ENCODE measurements at regions not wholly inside any gene's neighbourhood (a gene's known extent, or its start where the extent isn't known, plus 50 kb on each side); places are given as distances from the start of the nearest gene placed in this dataset.

DNA sequence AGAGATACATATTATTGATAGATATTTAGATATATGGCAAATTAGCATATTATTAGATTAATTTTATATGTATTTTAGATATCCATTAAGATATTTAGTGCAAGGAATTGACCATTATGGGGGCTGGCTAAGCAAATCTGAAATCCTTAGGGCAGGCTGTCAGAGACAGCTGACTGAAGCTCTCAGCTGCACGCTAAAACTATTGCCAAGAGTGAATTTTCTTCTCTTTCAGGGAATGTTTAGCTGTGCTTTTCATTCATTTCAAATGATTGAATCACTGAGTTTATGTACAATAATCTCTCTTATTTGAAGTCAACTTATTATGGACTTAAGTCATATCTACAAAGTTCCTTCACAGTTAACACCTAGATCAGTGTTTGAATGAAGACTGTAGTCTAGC, 566.5 kb downstream of the LRFN5 start:
- no peak for DNase-seq

DNA sequence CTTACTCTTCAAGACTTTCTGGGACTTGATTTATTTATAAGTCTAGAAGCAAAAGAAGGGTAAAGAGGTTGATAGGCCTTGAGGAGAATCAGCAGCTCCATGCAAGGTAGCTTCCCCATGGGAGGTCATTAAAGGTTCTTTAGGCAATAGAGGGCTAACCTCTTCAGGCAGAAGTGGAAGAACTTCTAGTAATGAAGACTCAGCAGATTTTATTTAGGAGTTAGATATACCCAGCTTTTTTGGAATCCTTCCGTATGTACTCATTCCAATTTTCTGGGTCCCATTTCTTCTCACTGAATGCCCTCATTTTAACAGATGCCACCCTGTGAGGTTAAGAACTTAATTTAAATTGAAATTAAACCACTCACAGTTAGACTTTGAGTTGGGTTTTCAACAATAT, 565.6 kb downstream of the LRFN5 start:
- DNase-seq, result no peak

DNA sequence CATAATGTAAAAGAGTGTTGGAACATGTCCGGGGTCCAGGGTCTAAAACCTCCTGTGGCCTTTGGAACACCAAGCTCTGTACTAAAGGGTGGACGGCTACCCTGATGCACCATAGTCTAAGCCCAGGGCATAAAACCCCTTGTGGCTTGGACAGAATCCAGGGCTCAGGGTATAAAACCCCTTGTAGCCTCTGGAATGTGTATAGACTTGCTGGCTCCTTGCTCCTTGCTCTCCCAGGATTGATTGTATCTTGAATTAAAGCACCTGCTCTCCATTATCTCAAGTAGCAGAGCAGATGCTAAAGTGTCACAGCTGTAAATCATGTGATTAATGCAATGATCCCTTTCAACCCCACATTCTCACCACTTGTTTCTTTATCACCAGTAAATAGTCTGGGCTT, 556.5 kb downstream of the LRFN5 start:
- no peak for DNase-seq

DNA sequence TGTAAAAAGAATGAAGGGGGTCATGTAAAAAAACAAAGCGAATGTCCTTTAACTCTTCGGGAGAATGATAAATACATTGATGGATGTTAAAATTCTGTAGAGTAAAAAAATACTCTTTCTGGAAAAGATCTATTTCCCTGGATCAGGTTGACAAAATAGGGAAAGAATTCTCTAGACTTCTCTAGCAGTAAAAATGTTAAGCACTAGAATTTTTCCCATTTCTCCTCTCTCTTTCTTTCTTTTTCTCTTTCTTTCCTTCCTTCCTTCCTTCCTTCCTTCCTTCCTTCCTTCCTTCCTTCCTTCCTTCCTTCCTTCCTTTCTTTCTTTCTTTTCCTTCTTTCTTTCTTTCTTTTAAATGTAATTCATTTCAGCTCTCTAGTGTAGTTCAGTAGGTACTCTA, 552.5 kb downstream of the LRFN5 start:
- DNase-seq, result no peak

DNA sequence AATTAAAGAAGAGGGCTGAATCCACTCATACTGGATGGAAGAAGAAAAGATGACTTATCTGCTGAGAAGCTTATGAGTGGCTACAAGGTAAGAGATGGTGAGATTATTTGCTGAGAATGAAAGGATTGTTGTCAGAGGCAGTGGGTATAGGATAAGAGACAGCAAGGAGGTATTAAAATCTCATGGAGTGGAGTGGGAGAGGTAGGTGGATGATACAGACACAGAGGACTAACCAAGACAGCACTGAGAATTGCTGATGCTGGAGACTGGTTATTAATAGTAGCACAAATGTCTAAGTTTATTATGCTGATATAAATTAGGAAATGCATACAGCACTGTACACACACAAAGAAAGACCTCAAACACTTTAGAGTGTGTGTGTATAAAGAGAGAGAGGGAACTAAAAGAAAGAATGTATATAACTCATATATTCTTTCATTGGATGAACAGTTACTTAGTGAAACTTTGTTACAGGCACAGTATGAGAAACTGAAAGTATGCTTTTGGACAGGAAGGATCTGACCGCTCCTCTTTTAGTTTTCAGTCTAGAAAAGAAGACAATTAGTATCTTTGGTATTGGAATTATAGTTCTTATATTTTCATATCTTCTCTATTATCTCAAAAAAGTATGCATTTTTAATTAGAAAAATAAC, 543.1 kb downstream of the LRFN5 start:
- DNase-seq, result no peak

DNA sequence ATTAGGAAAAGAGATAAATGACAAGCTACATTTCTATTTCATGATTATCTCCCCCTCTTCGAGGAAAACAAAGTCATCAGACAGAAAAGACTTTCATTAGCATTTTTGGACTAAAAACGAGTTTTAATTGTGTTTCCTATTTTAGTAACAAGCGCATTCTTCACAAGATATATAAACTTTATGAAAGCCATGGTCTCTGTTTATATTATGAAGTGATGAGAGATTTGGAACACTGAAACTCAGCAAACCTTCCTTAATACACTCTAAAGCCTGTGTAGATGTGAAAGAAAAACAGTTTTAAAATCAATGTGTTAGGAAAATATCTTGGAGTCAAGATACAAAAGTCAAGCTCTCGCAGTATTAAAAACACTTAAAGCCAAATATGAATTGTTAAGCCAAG, 539.1 kb downstream of the LRFN5 start:
- DNase-seq, result no peak

DNA sequence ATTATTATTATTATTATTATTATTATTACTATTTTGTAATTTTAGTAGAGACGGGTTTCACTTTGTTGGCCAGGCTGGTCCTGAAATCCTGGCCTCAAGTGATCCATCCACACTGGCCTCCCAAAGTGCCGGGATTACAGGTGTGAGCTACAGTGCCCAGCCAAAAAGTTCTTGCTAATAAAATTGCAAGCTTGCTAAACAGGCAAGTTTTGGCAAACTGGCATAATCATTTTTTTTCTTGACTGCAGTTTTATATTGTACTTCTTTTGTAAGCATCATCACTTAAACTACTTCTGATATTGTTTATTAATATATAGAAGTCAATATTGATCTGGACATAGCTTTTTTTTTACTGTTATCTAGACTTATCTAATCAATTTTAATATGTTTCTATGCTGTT, 536.4 kb downstream of the LRFN5 start:
- DNase-seq, result no peak

DNA sequence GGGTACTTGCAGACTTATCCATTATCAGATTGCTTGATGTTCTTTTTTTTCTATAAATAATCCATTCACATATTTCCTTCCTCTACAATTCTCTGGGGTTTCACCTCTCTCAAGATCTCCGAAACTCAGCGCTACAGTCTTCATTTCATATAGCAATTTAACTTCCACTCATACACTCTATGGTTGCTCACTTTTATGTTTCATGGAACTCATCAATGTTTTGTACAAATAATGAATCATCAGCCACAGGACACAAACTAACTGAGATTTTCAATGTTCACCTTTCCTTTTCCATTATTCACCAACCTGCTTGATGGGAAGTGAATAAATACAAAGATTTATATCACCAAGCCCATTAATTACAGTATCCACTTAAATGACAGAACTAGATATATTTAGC, 534.7 kb downstream of the LRFN5 start:
- DNase-seq, result no peak

DNA sequence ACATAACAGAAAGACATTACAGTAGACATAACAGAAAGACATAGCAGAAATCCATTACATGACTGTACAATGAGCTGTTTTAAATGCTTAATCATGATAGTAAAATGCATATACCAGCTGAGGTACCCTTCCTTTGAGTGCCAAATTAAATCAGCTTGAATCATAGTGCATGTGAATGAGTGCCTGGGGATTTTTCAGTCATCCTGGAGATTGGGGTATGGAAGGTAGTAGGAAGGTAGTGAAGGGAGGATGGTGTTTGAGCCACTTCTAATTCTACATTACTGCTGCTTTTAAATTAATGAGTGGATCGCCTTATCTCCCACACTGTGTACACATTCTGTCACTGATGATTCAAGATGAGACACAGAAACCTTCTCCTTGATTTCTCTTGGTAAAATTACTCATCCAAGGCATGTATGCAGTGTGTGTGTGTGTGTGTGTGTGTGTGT, 534.2 kb downstream of the LRFN5 start:
- no peak for DNase-seq

DNA sequence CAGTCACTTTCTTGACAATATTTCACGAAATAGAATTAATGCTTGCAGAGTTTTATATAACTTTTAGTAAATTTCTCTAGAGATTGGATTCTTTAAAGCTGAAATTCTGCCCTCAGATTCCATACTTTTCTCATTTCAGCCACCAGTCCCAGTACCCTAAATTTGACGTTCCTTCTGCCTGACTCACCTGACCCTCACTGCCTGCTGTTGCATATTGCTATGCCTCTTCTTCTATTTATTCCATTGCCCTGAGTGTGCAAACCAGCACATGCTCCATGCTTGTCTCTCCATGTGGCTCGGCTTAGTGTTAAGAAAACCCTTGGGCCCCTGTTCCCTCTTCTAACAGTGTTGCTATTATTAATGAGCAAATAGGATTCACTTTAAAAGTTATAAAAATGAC, 533.3 kb downstream of the LRFN5 start:
- no peak for DNase-seq

DNA sequence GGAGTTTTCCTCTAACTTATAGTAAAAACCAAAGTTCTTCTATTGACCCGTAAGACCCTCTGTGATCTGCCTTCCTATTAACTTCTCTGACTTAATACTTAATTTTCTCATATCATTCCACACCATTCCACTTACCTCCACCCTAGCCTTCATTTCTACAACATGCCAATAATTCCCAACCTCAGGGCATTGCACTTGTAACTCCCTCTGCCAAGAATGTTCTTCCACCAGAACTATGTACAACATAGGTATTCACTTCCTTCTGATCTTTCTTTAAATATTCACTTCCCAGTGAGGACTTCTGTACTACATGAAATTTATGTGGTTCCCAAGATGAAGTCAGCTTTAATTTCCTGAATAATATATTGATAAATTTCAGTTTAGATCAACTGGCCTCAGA, 531.7 kb downstream of the LRFN5 start:
- no peak for DNase-seq

DNA sequence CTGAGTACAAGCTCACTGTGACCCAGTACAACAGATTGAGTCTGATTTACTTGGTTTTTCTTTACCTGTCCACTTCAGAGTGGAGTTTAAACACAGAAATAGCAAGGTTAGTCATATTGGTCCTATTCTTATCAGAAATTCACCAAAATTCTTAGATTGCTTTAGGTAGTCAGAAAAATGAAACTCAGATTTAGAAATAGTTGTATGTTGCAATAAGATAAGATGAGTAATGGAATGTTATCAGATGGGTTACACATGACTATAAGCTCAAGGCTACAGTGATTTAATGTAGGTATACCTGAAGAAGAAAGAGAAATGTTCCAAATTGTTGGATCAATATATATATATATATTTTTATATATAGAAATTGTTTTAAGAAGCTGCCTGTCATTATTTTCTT, 524.1 kb downstream of the LRFN5 start:
- DNase-seq, result no peak

DNA sequence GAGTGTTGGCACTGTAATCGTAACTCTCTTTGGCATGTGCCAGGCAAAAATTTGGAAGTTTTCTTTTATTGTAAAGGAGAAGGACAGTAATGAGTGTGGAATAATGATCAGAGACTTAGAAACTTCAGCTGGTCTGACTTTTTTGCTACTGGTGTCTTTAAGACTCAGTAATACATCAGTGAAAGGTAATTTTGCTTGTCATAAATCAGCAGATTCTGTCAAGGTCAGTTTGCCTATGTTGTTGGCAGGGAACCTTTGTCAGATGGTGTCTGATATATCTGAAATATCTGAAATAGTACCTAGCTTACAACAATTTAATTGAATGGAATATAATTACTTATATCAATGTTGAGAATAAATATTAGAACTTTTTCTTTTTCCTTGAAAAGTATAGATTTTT, 516.9 kb downstream of the LRFN5 start:
- DNase-seq, result no peak

DNA sequence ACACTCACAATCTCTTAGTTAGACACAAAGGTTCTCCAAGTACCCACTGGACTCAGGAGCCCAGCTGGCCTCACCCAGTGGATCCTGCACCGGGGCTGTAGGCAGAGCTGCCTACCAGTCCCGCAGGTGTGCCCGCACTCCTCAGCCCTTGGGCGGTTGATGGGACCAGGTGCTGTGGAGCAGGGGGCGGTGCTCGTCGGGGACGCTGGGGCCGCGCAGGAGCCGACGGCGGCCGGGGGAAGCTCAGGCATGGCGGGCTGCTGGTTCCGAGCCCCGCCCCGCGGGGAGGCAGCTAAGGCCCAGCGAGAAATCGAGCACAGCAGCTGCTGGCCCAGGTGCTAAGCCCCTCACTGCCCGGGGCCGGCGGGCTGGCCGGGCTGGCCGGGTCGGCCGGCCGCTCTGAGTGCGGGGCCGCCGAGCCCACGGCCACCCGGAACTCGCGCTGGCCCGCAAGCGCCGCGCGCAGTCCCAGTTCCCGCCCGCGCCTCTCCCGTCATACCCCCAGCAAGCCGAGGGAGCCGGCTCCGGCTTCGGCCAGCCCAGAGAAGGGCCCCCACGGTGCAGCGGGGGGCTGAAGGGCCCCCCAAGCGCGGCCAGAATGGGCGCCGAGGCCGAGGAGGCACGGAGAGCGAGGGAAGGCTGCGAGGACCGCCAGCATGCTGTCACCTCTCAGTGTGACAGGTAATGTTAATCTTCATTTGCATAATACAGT, 506.8 kb downstream of the LRFN5 start:
- DNase-seq, result no peak

DNA sequence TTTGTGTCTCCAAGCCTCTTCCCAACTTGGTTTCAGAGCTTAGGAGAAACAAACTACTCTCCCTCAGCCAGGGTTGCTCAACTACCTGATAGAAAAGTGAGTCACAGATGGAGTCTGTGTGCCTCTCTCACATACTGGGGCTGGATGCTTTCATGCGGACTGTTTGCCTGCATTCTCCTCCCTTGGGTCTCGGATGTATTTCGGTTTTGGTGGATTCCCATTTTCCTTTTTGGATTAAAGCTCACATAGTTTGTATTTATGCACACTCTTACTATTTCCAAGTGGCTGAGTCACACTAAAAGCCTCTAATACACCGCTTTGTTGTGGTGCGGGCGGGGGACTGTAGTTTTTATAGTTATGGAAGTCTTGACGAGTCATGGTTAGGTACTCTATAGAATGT, 505.4 kb downstream of the LRFN5 start:
- DNase-seq, result no peak

DNA sequence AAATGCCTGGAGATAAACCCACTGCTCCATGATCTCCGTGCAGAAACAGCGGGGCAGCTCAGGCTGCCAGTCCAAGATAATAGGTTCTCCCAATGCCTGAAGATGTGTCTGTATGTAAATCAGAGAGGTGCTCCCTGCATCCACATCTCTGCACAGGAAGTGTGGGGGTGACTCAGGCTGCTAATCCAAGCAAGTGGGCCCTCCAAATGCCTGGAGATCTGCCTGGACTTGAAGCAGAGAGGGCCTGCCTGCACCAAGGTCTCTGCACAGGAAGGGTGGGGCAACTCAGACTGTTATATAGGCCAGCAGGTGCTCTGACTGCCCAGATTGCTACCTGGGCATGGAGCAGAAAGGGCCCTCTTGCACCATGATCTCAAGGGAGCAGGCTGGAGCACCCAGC, 504.7 kb downstream of the LRFN5 start:
- no peak for DNase-seq

DNA sequence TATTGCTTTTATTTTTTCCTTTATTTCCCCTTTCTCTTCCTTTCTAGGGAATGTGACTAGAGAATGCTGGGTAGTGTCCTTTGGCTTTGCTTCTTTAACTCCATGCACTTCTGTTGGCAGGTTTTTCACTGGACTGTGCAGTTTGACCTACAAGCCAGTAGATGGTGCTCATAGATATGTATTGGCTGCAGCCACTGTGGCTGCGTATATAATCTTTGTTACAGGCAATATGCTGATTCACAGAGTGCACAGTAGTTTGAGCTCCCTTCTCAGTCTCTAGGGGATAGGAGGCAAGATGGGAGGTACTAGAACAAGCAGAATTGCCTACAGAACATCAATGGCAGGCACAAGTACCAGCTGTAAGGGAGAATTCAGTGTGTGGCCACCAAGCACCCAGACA, 503.5 kb downstream of the LRFN5 start:
- no peak for DNase-seq

DNA sequence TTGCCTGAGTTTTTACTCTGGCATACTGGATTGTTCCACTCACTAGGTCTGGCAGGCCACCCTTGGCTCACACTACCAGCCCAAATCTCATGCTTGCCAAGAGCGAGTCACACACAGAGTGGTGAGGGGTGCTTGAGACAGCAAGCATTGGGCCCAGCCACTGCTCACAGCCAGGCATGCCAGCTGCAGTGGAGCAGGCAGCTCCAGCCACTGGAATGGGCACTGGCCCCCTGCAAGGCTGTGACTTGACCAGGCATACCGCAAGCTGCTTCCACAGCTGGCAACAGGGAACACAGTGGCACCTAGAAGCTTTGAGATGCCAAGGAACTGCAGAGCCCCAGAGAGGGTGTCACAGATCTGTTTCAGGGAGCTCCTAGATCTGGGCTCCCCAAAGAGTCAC, 488.5 kb downstream of the LRFN5 start:
- DNase-seq, result no peak

DNA sequence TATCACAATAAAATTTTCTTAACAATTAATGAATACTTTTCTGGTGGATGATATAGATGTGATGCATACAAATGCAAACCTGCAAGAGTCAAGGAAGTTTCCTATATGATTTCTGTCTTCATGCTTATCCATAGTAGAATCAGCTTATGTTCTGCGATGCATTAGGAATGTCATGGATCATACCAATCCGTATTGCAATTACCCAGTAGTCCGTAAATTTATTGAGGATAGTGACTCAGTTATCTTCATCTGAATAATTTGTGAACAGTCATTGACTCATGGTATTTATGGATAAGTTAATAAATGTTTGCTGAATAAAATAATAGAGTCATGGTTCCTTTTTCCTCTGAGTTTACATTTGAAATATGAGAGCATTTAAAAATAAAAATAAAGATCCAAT, 483.4 kb downstream of the LRFN5 start:
- no peak for DNase-seq

DNA sequence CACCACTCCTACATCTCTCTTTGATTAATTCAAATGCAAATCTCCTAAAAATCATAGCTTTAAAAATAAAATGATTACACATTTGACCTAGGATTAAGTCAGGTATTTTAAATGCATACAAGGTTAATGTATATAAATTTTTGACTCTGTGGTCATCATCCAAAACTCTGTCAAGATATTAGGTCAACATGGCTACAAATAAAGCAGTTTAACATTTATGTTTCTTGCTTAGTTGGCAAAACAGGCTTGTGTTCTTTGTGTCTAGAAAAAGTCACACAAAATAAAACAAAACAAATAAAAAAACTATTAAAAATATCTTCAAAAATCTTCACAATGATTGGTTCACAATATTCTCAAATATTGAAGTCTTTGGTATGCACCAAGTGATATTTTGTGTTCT, 473.2 kb downstream of the LRFN5 start:
- no peak for DNase-seq

DNA sequence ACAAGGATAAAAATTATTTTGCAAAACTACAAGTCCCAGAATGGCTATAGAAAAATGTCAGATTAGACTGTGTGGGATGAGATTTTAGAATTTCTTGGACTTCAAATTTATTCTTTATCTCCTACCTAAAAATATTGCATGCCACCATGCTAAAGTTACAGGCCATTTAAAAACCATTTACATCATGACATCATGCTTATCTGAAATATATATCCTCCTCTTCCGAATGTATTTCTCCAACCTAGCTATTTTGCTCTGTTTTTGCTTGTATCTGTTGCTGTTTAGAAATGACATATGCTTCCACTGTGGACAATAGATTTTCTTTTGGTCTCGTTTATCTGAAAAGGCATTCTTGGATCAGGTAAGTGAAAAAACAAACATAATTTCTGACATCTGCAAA, 471.7 kb downstream of the LRFN5 start:
- no peak for DNase-seq

DNA sequence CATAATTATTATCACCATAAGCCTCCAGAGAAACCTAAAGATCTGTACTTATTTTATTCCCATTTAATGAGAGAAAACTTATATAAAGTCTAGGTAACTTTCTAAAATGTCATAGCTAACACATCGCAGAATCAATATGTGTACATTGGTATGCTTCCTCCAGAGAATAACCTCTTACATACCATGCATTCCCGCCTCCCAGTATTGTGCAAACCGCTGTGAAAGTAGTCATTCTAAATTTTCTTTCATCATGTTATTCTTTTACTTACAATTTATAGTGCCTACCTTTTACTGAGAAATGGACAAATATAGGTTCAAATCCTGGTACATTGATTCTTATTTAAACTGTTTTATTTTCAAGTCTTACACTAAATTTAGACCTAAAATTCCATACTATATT, 463.4 kb downstream of the LRFN5 start:
- no peak for DNase-seq

DNA sequence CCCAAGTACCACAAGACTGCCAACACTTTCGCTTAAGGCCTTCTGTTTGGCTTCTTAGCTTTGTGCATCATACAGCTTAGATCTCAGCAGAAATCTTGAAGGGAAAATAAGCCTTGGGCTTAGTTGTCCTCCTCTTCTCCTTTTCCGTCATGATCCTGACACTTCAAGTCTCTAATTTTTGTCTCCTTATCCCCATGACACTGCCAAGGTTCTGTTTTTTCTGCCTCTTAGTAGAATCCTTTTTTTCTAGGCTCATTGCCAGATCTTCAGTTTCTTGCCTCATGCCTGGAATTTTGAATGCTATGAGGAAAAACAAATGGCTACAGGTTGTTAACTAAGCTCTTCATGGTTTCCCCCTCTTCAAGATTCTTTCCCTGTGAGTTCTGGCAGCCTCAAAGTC, 450.4 kb downstream of the LRFN5 start:
- DNase-seq, result no peak

DNA sequence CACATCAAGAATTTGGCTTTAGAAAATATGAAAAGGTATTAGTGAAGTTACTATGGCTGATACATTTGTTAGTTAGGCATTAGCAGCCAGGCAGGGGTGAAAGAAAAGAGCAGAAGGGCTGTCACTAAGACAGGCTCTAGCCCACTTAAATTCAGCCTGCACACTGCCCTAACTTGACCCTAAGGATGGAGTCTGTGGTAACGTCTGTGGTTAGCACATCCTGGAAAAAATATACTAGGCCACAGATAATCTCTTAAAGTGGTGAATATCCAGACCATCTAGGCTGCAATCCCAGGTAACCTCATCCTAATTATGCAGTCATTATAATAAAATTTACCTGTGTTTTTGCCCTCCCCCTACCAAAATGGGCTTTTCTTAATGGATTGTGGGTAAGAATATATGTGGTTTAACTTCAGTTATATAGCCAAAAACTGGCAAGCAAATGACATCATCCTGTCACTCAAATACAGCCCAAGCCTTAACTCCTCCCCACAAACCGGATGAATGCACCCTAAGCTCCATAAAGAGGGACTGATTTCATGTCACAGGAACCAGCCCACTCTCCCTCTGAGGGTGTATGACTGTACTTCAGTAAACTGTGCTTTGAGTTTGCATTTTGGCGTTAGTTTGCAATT, 440.9 kb downstream of the LRFN5 start:
- DNase-seq, result no peak
